Activated CD4-positive, CD25-positive, alpha-beta regulatory T cell treated with anti-CD3 and anti-CD28 coated beads, Interleukin-2, amount 50 U/mL, for 24 hours (primary cell): ENCODE measurements at regions not wholly inside any gene's neighbourhood (a gene's known extent, or its start where the extent isn't known, plus 50 kb on each side); places are given as distances from the start of the nearest gene placed in this dataset.

ENCODE experiments used
- ATAC-seq, 2 donors: fragments of 150-1000 bp; cut with Tn5 transposase; one replicate each; pipeline ENCODE4 v1.10.0; 2021; ENCODE audit warnings: mild to moderate bottlenecking in 1 of 2, moderate library complexity in 1 of 2

DNA sequence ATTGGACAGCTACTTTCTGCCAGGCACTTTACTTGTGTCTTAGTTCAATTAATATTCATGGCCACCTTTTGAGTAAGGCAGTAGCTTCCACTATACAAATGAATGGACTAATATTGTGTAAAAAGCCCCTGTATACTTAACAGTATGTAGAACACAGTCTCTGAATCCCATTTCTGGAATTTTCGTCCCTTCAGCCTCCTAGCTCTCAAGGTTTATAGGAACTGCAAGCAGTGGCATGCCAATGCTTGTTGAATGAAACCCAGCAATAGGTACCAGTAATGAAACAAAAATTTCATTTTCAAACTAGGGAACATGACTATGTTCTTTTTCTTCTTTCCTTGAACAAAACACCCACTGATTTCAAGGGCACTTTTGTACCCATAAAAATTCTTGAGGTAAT is 361.6 kb downstream of the TDRD3 start:
- no peak for ATAC-seq

DNA sequence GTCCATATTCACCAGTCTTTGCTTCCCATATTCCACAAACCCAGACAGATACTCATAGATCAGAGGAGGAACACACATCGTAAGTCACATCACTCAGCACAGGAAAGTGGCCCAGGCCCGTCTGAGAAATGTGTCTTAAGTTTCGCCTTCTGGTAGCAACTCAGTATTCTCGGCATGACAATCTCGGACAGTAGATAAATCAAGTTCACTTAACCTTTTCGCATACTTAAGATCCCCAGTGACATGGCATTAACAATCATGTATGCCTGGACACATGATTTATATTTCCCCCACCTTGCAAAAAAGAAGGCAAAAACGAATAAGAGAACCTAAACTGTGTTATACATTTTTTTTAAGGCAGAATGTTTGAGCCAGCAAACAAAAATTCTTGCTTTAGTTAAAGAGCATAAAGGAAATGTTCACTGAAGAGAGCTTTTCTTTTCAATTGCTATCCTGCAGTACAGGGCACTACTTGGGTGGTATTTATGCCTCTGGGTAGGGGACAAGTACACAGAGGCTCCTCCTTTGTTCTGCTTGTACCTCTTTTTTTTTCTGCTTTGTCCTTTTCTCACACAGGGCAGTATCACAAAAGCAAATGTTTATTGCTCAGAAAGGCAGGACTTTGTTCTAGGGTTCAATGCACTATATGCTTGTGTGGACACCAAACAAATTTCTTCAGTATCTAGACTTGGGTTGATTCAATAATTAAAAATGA is 360.6 kb downstream of the TDRD3 start:
- no peak for ATAC-seq

- ATAC-seq = no peak
Observed at GRCh38 chr13:60756306-60756705, 359.3 kb downstream of the TDRD3 start.

- no peak for ATAC-seq
Observed at GRCh38 chr13:60755380-60756163, 358.6 kb downstream of the TDRD3 start.

GRCh38 chr13:60754211-60755090 is 357.4 kb downstream of the TDRD3 start:
- no peak for ATAC-seq

- no peak for ATAC-seq
Observed at GRCh38 chr13:60753641-60754040, 356.6 kb downstream of the TDRD3 start.

GRCh38 chr13:60745343-60745742 is 348.3 kb downstream of the TDRD3 start:
- ATAC-seq = no peak

GRCh38 chr13:60733933-60734332 is 336.9 kb downstream of the TDRD3 start:
- no peak for ATAC-seq

DNA sequence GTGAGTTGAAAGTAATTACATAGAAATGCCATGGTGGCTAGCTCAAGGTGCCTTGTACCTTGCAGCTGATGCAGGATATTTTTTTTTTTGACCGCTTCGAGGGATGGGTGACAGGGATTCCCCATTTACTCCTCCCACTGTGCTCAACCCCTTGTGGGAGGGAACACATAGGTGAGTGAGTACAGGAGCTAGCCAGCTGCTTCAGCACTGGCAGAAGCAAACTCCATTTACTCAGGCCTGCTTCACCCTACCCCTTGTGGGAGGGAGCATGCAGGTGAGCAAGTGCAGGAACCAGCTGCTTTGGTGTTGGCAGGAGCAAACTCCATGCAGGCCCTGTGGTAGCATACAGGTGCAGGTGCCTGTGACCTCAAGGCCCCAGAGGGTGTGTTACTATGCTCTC is 330.1 kb downstream of the TDRD3 start:
- ATAC-seq = no peak

DNA sequence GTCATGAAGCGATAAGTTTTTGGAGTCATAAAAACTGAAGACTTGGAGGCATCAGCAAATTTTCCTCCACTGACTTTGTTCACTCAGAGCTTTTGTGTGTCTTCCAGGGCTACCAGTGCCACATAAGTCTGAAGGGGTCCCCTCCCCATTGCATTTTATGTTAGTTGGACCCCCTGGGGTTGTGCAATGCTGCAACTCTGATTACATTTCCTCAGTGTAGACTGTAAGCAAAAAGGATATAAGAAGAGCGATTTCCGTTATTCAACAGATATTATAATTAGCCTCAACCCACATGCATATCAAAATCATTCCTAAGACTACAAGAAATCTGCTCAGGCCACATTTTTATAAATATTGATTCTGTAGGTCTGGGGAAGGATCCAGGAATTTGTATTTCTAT is 324.0 kb downstream of the TDRD3 start:
- no peak for ATAC-seq

- no peak for ATAC-seq
Observed at GRCh38 chr13:60720590-60720989, 323.6 kb downstream of the TDRD3 start.

- ATAC-seq = no peak
Observed at GRCh38 chr13:60716313-60716712, 319.3 kb downstream of the TDRD3 start.

DNA sequence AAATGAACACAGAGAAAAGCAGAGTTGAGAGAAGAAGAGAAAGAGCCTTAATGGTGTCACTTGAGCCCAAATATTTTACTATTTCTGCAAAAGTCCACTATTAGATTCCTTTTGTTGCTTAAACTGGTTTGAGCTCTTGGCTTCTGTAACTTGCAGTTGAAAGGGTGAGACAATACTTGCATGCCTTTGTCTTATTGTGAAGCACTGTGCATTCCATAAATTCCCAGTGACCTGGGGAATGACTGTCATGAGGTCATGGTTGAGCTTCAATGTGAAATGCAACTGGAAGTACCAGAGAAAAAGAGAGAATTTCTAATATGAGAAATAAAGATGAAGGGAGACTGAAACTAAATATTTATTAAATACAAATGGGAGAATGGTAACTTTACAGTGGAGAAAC is 310.9 kb downstream of the TDRD3 start:
- no peak for ATAC-seq

- no peak for ATAC-seq
Observed at GRCh38 chr13:60701895-60702294, 304.9 kb downstream of the TDRD3 start.

DNA sequence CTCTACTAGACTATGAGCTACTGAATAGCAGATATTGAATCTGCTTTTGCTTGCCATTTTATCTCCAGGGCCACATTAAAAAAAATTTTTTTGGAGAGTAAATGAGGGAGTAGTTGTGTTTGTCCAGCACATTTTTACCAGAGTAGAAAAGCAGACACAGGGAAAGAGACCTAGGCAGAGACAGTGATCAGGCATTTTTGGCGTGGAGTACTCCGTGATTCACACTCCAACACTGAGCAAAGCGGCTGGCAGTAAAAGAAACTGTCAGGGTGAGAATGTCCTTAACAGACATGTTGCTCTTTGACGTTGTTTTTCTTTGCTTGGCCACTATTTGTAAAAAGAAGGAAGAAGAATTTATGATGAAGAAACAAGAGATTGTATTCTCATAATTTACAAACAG is 304.0 kb downstream of the TDRD3 start:
- no peak for ATAC-seq

GRCh38 chr13:60699636-60700035 is 302.6 kb downstream of the TDRD3 start:
- no peak for ATAC-seq

- ATAC-seq = no peak
Observed at GRCh38 chr13:60696602-60697001, 299.6 kb downstream of the TDRD3 start.

DNA sequence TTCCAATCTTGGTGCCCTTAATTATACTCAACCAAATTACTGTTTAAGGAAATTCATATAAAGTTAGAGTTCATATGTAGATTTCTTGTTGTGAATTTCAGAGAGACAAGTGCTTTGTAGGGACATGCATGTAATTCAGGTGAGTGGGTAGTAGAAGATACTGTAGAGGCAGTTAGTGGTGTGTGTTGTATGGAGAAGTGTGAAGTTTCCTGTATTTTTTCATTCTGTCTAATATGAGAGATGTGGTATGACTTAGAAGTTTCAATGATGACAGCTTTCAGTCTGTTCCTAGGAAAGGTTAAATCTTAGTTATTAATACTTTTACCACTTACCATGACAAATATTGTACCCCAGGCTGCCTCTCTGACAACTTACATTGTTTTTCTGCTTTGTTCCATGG is 294.2 kb downstream of the TDRD3 start:
- no peak for ATAC-seq

DNA sequence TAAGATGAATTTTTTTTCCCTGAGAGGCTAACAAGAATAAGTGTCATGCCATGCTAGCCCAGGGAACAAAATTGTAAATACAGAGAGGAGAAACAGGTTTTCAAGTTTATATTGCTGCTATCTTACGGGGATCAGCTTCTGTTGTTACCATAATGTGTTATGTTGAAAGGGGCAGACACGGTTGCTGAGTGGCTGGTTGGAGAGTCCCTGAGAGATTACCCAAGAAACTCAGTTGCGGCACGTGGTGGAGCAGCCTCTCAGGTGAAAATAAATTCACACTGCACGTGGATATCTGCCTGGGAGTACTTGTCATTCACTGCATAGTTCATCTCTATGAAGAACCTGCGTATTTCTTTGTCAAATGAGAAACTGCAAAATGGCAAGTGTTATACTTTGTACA is 293.6 kb downstream of the TDRD3 start:
- no peak for ATAC-seq

GRCh38 chr13:60689571-60689970 is 292.6 kb downstream of the TDRD3 start:
- ATAC-seq = peak; percentile 45 to 48

GRCh38 chr13:60689076-60689475 is 292.1 kb downstream of the TDRD3 start:
- no peak for ATAC-seq

DNA sequence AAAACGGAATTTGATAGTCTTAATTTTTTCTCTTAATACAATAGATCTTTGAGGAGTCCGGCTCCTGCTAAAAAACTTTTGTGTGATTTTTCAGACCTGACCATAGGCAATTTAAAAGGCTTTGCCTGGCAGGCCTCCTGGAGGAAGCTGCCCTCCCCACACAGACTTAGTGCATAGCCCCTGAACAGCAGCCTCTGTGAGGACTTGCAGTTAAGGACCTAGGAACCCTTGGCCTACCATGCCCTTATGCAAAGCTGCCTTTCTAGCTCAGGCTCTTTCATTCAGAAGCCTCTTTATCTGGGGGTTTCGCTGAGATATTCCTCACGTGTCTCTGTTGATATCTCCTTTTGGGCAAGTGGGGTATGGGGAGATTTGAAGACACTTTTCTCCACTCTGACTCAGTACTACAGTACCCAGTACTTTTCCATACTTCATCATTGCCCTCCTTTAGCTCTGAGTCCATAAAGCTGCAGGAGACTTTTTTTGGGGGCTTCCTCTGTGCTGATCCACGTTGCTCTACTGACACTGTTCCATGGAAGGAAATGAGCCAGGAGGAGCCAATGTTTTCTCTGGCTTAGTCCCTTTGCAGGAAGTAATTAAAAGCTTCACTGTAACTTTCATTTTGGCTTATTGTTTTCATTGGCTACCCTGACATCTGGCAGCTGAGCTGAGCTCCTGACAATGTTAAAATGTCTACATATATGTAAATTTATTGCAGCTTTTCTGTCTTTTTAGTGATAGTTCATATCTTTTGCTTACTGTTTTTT is 283.1 kb downstream of the TDRD3 start:
- ATAC-seq = no peak

- no peak for ATAC-seq
Observed at GRCh38 chr13:60679131-60679530, 282.1 kb downstream of the TDRD3 start.
